Kidney (tissue), 13 donors: ENCODE measurements at regions not wholly inside any gene's neighbourhood (a gene's known extent, or its start where the extent isn't known, plus 50 kb on each side); places are given as distances from the start of the nearest gene placed in this dataset.

ENCODE experiments used
- DNase-seq, 5 donors: peaks; one replicate each; pipeline ENCODE4 v3.0.0-alpha.2; 2013 to 2020
- FAIRE-seq: peaks from 2 replicates; lab custom pipeline; 2012; peaks lifted over from hg19 to GRCh38; lab: Jason Lieb, UNC
- H3K27ac ChIP-seq, 2 donors: one replicate each; pipeline ENCODE4 v1.7.0; 2013; ENCODE audit warnings: low read depth in 2 of 2, low read length in 2 of 2, inconsistent platforms in 1 of 2
- H3K27me3 ChIP-seq: one replicate; pipeline ENCODE4 v1.7.1; 2013; ENCODE audit warnings: low read length, inconsistent platforms; ENCODE audit not compliant: control insufficient read depth, insufficient read depth
- H3K36me3 ChIP-seq, 3 donors: one replicate each; pipeline versions ENCODE4 v1.7.0 to v1.7.1; 2013; ENCODE audit warnings: low read length in 3 of 3, control low read depth in 1 of 3, inconsistent platforms in 1 of 3; ENCODE audit not compliant: insufficient read depth in 3 of 3, control insufficient read depth in 2 of 3
- H3K4me1 ChIP-seq, 3 donors: one replicate each; pipeline versions ENCODE4 v1.7.0 to v1.7.1; 2013; ENCODE audit warnings: low read length in 3 of 3, inconsistent platforms in 1 of 3, low read depth in 1 of 3; ENCODE audit not compliant: control insufficient read depth in 2 of 3, insufficient read depth in 2 of 3
- H3K4me3 ChIP-seq, 3 donors: one replicate each; pipeline versions ENCODE4 v1.7.0 to v1.8.1; 2013; ENCODE audit warnings: low read length in 3 of 3, control low read depth in 1 of 3, inconsistent platforms in 1 of 3
- H3K9ac ChIP-seq, 3 donors: one replicate each; pipeline versions ENCODE4 v1.7.0 to v1.7.1; 2013; ENCODE audit warnings: low read length in 3 of 3, control low read depth in 1 of 3, inconsistent platforms in 1 of 3
- H3K9me3 ChIP-seq, 3 donors: one replicate each; pipeline versions ENCODE4 v1.7.0 to v1.7.1; 2013; ENCODE audit warnings: low read length in 3 of 3, control low read depth in 1 of 3, inconsistent platforms in 1 of 3; ENCODE audit not compliant: control insufficient read depth in 2 of 3, insufficient read depth in 1 of 3
- intact Hi-C: fragments of 100-400 bp; cut with DNase I; formaldehyde crosslinking; loops from one replicate; pipeline ENCODE4 v1.11.1; 2022
- TF ChIP-seq, protein P1 (sequence below): IDR thresholded peaks from 3 replicates; pipeline ENCODE4 v1.5.1; 2012; ENCODE audit warnings: mild to moderate bottlenecking, moderate library complexity, borderline replicate concordance; ENCODE audit not compliant: insufficient read depth; ENCODE audit errors: extremely low read depth
- donor health status: control.
- donor health status: control.
- donor health status: control.
- donor health status: control.
- donor health status: control.
- donor health status: DM: yes; HTN: yes; CAD: no.
- donor health status: Normal renal cell carcinoma (clear cell type).

DNA sequence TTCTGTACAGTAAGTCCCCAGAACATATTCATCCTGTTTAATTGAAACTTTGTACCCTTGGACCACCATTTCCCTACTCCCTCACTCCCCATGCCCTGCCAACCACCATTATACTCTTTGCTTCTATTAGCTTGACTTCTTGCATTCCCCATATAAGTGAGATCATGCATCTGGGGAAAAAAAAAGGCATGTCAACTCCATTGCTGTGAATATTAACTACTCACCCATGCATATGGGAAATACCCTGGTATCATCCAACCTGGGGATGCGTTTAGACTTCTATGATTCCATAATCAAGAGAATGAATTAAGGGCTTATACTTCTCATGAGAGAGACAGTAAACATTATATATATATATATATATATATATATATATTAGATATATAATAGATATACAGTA lies 659.4 kb upstream of the C9orf72 start:
- DNase-seq (no peak), FAIRE-seq (no peak)
- Histone ChIP-seq H3K9ac (no peak overlapping the region), H3K9me3 (no peaks in the 10 kb centered on the region), H3K4me3 (no peak overlapping the region), H3K27ac (no peak overlapping the region), H3K36me3 (no peaks in the 10 kb centered on the region), H3K4me1 (no peaks in the 10 kb centered on the region), H3K27me3 (no peaks in the 10 kb centered on the region)
- TF ChIP-seq, protein P1, sequence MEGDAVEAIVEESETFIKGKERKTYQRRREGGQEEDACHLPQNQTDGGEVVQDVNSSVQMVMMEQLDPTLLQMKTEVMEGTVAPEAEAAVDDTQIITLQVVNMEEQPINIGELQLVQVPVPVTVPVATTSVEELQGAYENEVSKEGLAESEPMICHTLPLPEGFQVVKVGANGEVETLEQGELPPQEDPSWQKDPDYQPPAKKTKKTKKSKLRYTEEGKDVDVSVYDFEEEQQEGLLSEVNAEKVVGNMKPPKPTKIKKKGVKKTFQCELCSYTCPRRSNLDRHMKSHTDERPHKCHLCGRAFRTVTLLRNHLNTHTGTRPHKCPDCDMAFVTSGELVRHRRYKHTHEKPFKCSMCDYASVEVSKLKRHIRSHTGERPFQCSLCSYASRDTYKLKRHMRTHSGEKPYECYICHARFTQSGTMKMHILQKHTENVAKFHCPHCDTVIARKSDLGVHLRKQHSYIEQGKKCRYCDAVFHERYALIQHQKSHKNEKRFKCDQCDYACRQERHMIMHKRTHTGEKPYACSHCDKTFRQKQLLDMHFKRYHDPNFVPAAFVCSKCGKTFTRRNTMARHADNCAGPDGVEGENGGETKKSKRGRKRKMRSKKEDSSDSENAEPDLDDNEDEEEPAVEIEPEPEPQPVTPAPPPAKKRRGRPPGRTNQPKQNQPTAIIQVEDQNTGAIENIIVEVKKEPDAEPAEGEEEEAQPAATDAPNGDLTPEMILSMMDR: no peak
- intact Hi-C loops: no loop called here

DNA sequence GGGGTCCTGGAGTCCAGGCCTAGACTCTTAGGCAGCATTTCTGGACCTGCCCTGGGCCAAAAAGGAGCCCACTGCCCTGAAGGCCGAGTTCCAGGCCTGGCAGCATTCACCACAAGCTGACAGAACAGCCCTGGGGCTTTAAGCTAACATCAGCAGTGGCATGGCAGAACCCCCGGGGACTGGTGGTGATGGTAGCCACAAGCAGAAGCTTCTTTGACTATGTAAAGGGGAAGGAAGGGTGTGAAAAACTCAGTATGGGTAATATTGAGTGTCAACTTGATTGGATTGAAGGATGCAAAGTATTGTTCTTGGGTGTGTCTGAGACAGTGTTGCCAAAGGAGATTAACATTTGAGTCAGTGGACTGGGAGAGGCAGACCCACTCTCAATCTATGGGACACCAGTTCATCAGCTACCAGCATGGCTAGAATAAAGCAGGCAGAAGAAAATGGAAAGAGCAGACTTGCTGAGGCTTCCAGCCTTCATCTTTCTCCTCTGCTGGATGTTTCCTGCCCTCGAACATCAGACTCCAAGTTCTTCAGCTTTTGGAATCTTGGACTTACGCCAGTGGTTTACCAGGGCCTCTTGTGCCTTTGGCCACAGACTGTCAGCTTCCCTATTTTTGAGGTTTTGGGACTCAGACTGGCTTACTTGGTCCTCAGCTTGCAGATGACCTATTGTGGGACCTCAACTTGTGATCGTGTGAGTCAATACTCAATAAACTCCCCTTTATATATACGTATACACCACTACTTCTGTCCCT lies 661.0 kb upstream of the C9orf72 start:
- TF ChIP-seq, protein P1: no peak
- Histone ChIP-seq H3K9me3 (no peaks in the 10 kb centered on the region), H3K27ac (no peak overlapping the region), H3K4me1 (no peaks in the 10 kb centered on the region), H3K9ac (no peak overlapping the region), H3K36me3 (no peaks in the 10 kb centered on the region), H3K4me3 (no peak overlapping the region), H3K27me3 (no peaks in the 10 kb centered on the region)
- FAIRE-seq: no peak
- DNase-seq: no peak
- intact Hi-C loops: no loop called here

DNA sequence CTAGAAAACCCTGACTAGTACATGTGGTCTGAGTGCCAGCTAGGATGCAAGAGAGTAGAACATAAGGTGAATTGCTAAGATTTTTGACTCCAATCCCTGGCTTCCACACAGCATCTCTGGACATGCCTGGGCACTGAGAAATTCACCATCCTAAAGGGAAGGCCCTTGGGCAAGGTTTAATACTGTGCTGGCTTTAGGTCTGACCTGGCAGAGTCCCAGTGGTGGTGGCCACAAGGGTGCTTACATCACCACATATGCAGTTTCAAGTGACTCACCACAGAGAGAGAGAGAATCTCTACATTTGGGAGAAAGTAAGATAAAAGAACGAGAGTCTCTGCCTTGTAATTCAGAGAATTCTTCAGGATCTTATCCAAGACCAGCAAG lies 661.6 kb upstream of the C9orf72 start:
- TF ChIP-seq, protein P1: no peak
- no peak overlapping the region for H3K27ac ChIP-seq
- no peaks in the 10 kb centered on the region for H3K9me3 ChIP-seq
- no peaks in the 10 kb centered on the region for H3K27me3 ChIP-seq
- no peak overlapping the region for H3K4me3 ChIP-seq
- FAIRE-seq (no peak), DNase-seq (no peak)
- H3K36me3 ChIP-seq: no peaks in the 10 kb centered on the region
- no peaks in the 10 kb centered on the region for H3K4me1 ChIP-seq
- no peak overlapping the region for H3K9ac ChIP-seq
- intact Hi-C loops: no loop called here

DNA sequence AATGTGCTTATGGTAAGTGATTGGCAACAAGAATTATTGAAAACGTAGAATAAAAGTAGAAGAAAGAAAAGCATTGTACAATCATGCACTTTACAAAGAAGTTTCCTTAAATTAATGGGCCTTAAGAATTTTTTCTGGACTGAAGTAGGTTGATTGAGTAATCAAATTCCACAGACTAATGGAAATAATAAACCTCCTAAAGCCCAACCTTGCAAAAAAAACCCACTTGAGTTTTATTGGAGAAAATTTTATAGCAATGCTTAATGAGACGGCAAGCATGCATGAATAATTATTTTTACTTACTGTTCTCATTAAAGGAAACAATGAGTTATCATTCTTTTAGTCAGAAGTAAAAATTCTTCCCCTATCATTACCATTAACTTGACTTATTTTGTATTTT lies 676.1 kb upstream of the C9orf72 start:
- no peaks in the 10 kb centered on the region for H3K36me3 ChIP-seq
- H3K9me3 ChIP-seq: no peaks in the 10 kb centered on the region
- H3K4me3 ChIP-seq: no peak overlapping the region
- TF ChIP-seq, protein P1: no peak
- no peaks in the 10 kb centered on the region for H3K4me1 ChIP-seq
- H3K9ac ChIP-seq: no peak overlapping the region
- DNase-seq: peak in 2 of 5 donors; percentile 24 to 31
- H3K27me3 ChIP-seq: no peaks in the 10 kb centered on the region
- intact Hi-C loops: no loop called here
- no peak overlapping the region for H3K27ac ChIP-seq
- no peak for FAIRE-seq
